Fibroblast of lung (primary cell): ENCODE measurements at regions not wholly inside any gene's neighbourhood (a gene's known extent, or its start where the extent isn't known, plus 50 kb on each side); places are given as distances from the start of the nearest gene placed in this dataset.

ENCODE experiments used
- DNase-seq, 2 donors: peaks; one replicate each; pipeline versions ENCODE4 v3.0.0 to v3.0.0-alpha.2; 2010; ENCODE audit warnings: low read depth in 2 of 2
- H2AFZ ChIP-seq: 2 replicates; pipeline ENCODE4 v1.5.1; 2012; ENCODE audit warnings: low read length, control low read depth, inconsistent platforms
- H3K27ac ChIP-seq: 2 replicates; pipeline ENCODE4 v1.5.1; 2011; ENCODE audit warnings: low read length, control low read depth; ENCODE audit not compliant: insufficient read depth
- H3K27me3 ChIP-seq: 2 replicates; pipeline ENCODE4 v1.5.1; 2011; ENCODE audit warnings: mild to moderate bottlenecking, low read length; ENCODE audit not compliant: control insufficient read depth, insufficient read depth
- H3K36me3 ChIP-seq: 2 replicates; pipeline ENCODE4 v1.5.1; 2011; ENCODE audit warnings: low read length; ENCODE audit not compliant: control insufficient read depth, insufficient read depth
- H3K4me1 ChIP-seq: 2 replicates; pipeline ENCODE4 v1.5.1; 2011; ENCODE audit warnings: low read length; ENCODE audit not compliant: control insufficient read depth, insufficient read depth; ENCODE audit errors: extremely low read depth
- H3K4me2 ChIP-seq: 2 replicates; pipeline ENCODE4 v1.5.1; 2011; ENCODE audit warnings: low read length, control low read depth; ENCODE audit not compliant: insufficient read depth; ENCODE audit errors: extremely low read depth
- H3K4me3 ChIP-seq, 4 experiments: fragments of 200-600 bp in 1 of 4; sonication (generic) in 1 of 4; replicated peaks in 1 of 4; 2 replicates each; pipeline ENCODE4 v1.5.1; 2011 to 2016; ENCODE audit warnings: low read length in 4 of 4, low read depth in 3 of 4, mild to moderate bottlenecking in 3 of 4, control low read depth in 2 of 4, inconsistent platforms in 1 of 4, mixed read lengths in 1 of 4; ENCODE audit not compliant: insufficient read depth in 1 of 4; ENCODE audit errors: control extremely low read depth in 1 of 4
- H3K79me2 ChIP-seq: 2 replicates; pipeline ENCODE4 v1.5.1; 2012; ENCODE audit warnings: mild to moderate bottlenecking, low read length, inconsistent platforms; ENCODE audit not compliant: control insufficient read depth, insufficient read depth
- H3K9ac ChIP-seq: 2 replicates; pipeline ENCODE4 v1.5.1; 2011; ENCODE audit warnings: mild to moderate bottlenecking, low read length, control low read depth; ENCODE audit not compliant: insufficient read depth
- H3K9me3 ChIP-seq: 2 replicates; pipeline ENCODE4 v1.5.1; 2012; ENCODE audit warnings: low read depth, low read length; ENCODE audit not compliant: control insufficient read depth, insufficient read depth
- H4K20me1 ChIP-seq: 2 replicates; pipeline ENCODE4 v1.5.1; 2011; ENCODE audit warnings: low read length; ENCODE audit not compliant: control insufficient read depth, insufficient read depth; ENCODE audit errors: extremely low read depth
- EZH2 ChIP-seq: IDR thresholded peaks from 2 replicates; pipeline ENCODE4 v1.5.1; 2012; ENCODE audit warnings: low read length, control low read depth, mild to moderate bottlenecking; ENCODE audit errors: missing control alignments
- TF ChIP-seq, protein P1 (sequence below), 2 donors: IDR thresholded peaks in 1 of 2; conservative IDR thresholded peaks in 1 of 2; 1 replicate in 1 of 2; 2 replicates in 1 of 2; pipeline ENCODE4 v1.5.1; 2011 to 2012; ENCODE audit warnings: low read length in 2 of 2, control low read depth in 1 of 2, inconsistent platforms in 1 of 2, low read depth in 1 of 2, mild to moderate bottlenecking in 1 of 2

- no peak overlapping the region for H2AFZ ChIP-seq
- H3K9me3 ChIP-seq, result no peaks in the 10 kb centered on the region
- TF ChIP-seq EZH2, result no peak
- TF ChIP-seq, protein P1, sequence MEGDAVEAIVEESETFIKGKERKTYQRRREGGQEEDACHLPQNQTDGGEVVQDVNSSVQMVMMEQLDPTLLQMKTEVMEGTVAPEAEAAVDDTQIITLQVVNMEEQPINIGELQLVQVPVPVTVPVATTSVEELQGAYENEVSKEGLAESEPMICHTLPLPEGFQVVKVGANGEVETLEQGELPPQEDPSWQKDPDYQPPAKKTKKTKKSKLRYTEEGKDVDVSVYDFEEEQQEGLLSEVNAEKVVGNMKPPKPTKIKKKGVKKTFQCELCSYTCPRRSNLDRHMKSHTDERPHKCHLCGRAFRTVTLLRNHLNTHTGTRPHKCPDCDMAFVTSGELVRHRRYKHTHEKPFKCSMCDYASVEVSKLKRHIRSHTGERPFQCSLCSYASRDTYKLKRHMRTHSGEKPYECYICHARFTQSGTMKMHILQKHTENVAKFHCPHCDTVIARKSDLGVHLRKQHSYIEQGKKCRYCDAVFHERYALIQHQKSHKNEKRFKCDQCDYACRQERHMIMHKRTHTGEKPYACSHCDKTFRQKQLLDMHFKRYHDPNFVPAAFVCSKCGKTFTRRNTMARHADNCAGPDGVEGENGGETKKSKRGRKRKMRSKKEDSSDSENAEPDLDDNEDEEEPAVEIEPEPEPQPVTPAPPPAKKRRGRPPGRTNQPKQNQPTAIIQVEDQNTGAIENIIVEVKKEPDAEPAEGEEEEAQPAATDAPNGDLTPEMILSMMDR (conservative IDR thresholded peaks at IDR 0.05 in 1 of 2, IDR thresholded peaks at IDR 0.05 in 1 of 2; ENCODE audit: low read depth in 1 of 2, low read length in 2 of 2), result no peak
- peak; percentile 40 to 56 for DNase-seq
- no peaks in the 10 kb centered on the region for H3K79me2 ChIP-seq
- H3K4me3 ChIP-seq, result no peak overlapping the region
- no peak overlapping the region for H3K4me2 ChIP-seq
- H3K27ac ChIP-seq, result no peak overlapping the region
- H3K36me3 ChIP-seq, result no peaks in the 10 kb centered on the region
- no peaks in the 10 kb centered on the region for H3K27me3 ChIP-seq
- H3K9ac ChIP-seq, result no peak overlapping the region
- no peaks in the 10 kb centered on the region for H3K4me1 ChIP-seq
- H4K20me1 ChIP-seq, result no peaks in the 10 kb centered on the region
Observed at GRCh38 chr10:4006858-4007257, 221.8 kb upstream of the KLF6 start.

- Histone ChIP-seq H3K27ac (no peak overlapping the region), H3K27me3 (no peaks in the 10 kb centered on the region), H3K9me3 (no peaks in the 10 kb centered on the region), H3K4me3 (no peak overlapping the region), H3K36me3 (no peaks in the 10 kb centered on the region), H3K4me1 (no peaks in the 10 kb centered on the region), H3K9ac (no peak overlapping the region), H3K79me2 (no peaks in the 10 kb centered on the region), H2AFZ (no peak overlapping the region), H4K20me1 (no peaks in the 10 kb centered on the region), H3K4me2 (no peak overlapping the region)
- DNase-seq, result no peak
- TF ChIP-seq, protein P1 (conservative IDR thresholded peaks at IDR 0.05 in 1 of 2, IDR thresholded peaks at IDR 0.05 in 1 of 2; ENCODE audit: low read depth in 1 of 2, low read length in 2 of 2), result no peak
- no peak for TF ChIP-seq EZH2
Observed at GRCh38 chr10:4006051-4006450, 221.0 kb upstream of the KLF6 start.

DNA sequence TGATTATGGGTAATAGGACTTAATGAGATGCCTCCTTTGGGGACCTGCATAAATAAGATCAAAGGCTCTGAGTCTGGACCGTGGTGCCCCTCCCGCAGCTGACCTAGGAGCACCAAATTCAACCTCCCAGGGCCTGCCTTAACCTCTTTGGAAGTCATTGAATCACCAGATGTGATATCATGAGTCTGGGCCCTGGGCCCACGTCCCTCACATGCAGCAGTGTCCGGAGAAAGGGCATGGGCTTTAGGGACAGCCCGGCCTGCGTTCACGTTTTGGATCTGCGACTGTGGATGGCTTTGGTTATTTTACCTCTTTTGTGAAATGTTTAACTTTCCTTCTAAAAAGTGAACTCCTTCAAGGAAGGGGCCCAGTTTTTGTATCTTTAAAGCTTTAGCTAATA is 220.0 kb upstream of the KLF6 start:
- Histone ChIP-seq H3K27ac (no peak overlapping the region), H2AFZ (no peak overlapping the region), H3K9me3 (no peaks in the 10 kb centered on the region), H3K27me3 (no peaks in the 10 kb centered on the region), H3K36me3 (no peaks in the 10 kb centered on the region), H3K4me1 (no peaks in the 10 kb centered on the region), H3K4me3 (no peak overlapping the region), H3K79me2 (no peaks in the 10 kb centered on the region), H3K4me2 (no peak overlapping the region), H4K20me1 (no peaks in the 10 kb centered on the region), H3K9ac (no peak overlapping the region)
- no peak for DNase-seq
- TF ChIP-seq EZH2, result no peak
- TF ChIP-seq, protein P1 (conservative IDR thresholded peaks at IDR 0.05 in 1 of 2, IDR thresholded peaks at IDR 0.05 in 1 of 2; ENCODE audit: low read depth in 1 of 2, low read length in 2 of 2), result no peak
